ENCODE measurements at regions not wholly inside any gene's neighbourhood (a gene's known extent, or its start where the extent isn't known, plus 50 kb on each side); places are given as distances from the start of the nearest gene placed in this dataset.

GRCh38 chr20:60069656-60070055 is 111.4 kb downstream of the CDH26 start:
- no peak overlapping the region for H3K4ac ChIP-seq (ENCODE audit: low read length)
- no peak overlapping the region for H2AFZ ChIP-seq (ENCODE audit: low read length)
- H3K4me3 ChIP-seq (ENCODE audit: low read length in 2 of 2) = no peak overlapping the region
- no peak overlapping the region for H4K8ac ChIP-seq (ENCODE audit: low read depth, low read length)
- no peak overlapping the region for H3K23ac ChIP-seq (ENCODE audit: low read depth, low read length, poor library complexity)
- no peaks in the 10 kb centered on the region for H3K36me3 ChIP-seq (replicated peaks in 1 of 2; ENCODE audit: control insufficient read depth in 2 of 2, insufficient read depth in 2 of 2, low read length in 2 of 2)
- no peak overlapping the region for H3K4me2 ChIP-seq (ENCODE audit: insufficient read depth, low read length, poor library complexity, severe bottlenecking)
- no peak overlapping the region for H3K14ac ChIP-seq (ENCODE audit: low read length)
- H2BK120ac ChIP-seq (ENCODE audit: low read depth, low read length) = no peak overlapping the region
- H2BK15ac ChIP-seq (ENCODE audit: low read length) = no peak overlapping the region
- H4K91ac ChIP-seq (ENCODE audit: low read depth, low read length, poor library complexity) = no peak overlapping the region
- no peak for DNase-seq (ENCODE audit: low spot score)
- no peak overlapping the region for H2BK5ac ChIP-seq (ENCODE audit: low read length)
- H3K27ac ChIP-seq (replicated peaks; ENCODE audit: low read length) = no peak overlapping the region
- H3K79me1 ChIP-seq (ENCODE audit: low read depth, low read length) = no peaks in the 10 kb centered on the region
- no CpG with 5 or more reads among the region's 8 CpGs for WGBS, 2 donors (ENCODE audit: extremely low coverage in 2 of 2, insufficient read length in 2 of 2, insufficient replicate concordance in 1 of 2)
- H3K9me3 ChIP-seq (replicated peaks in 1 of 2; ENCODE audit: control insufficient read depth in 2 of 2, insufficient read depth in 1 of 2, low read depth in 1 of 2, low read length in 2 of 2) = peaks cover 0 to 1% of the 10 kb centered on the region in 2 donors
- no peak overlapping the region for H2BK12ac ChIP-seq (ENCODE audit: low read length)
- H3K4me1 ChIP-seq (ENCODE audit: control insufficient read depth in 2 of 2, insufficient read depth in 1 of 2, low read depth in 1 of 2, low read length in 2 of 2) = no peaks in the 10 kb centered on the region
- H3K18ac ChIP-seq (ENCODE audit: low read length) = peak overlapping the region; percentile 12
- H3K9ac ChIP-seq (ENCODE audit: low read depth, low read length, poor library complexity) = no peak overlapping the region
- H2AK5ac ChIP-seq (ENCODE audit: low read depth, low read length) = no peak overlapping the region
- H3K27me3 ChIP-seq (ENCODE audit: control insufficient read depth in 3 of 3, insufficient read depth in 3 of 3, low read depth in 1 of 3, low read length in 3 of 3) = peaks cover 0 to 2% (median 0%) of the 10 kb centered on the region in 3 experiments

- Histone ChIP-seq H3K27ac (replicated peaks; ENCODE audit: low read length) (no peak overlapping the region), H3K9me3 (replicated peaks in 1 of 2; ENCODE audit: control insufficient read depth in 2 of 2, insufficient read depth in 1 of 2, low read depth in 1 of 2, low read length in 2 of 2) (peaks cover 0 to 1% of the 10 kb centered on the region in 2 donors), H3K23ac (ENCODE audit: low read depth, low read length, poor library complexity) (no peak overlapping the region), H2BK12ac (ENCODE audit: low read length) (no peak overlapping the region), H2BK120ac (ENCODE audit: low read depth, low read length) (no peak overlapping the region), H4K8ac (ENCODE audit: low read depth, low read length) (no peak overlapping the region), H2AK5ac (ENCODE audit: low read depth, low read length) (no peak overlapping the region), H3K27me3 (ENCODE audit: control insufficient read depth in 3 of 3, insufficient read depth in 3 of 3, low read depth in 1 of 3, low read length in 3 of 3) (peaks cover 0 to 2% (median 0%) of the 10 kb centered on the region in 3 experiments), H3K18ac (ENCODE audit: low read length) (no peak overlapping the region), H3K14ac (ENCODE audit: low read length) (no peak overlapping the region), H3K36me3 (replicated peaks in 1 of 2; ENCODE audit: control insufficient read depth in 2 of 2, insufficient read depth in 2 of 2, low read length in 2 of 2) (no peaks in the 10 kb centered on the region), H3K4me3 (ENCODE audit: low read length in 2 of 2) (no peak overlapping the region), H2BK15ac (ENCODE audit: low read length) (no peak overlapping the region), H3K9ac (ENCODE audit: low read depth, low read length, poor library complexity) (no peak overlapping the region), H3K4me2 (ENCODE audit: insufficient read depth, low read length, poor library complexity, severe bottlenecking) (no peak overlapping the region), H2AFZ (ENCODE audit: low read length) (no peak overlapping the region), H3K4ac (ENCODE audit: low read length) (no peak overlapping the region), H3K79me1 (ENCODE audit: low read depth, low read length) (no peaks in the 10 kb centered on the region), H3K4me1 (ENCODE audit: control insufficient read depth in 2 of 2, insufficient read depth in 1 of 2, low read depth in 1 of 2, low read length in 2 of 2) (no peaks in the 10 kb centered on the region), H2BK5ac (ENCODE audit: low read length) (no peak overlapping the region), H4K91ac (ENCODE audit: low read depth, low read length, poor library complexity) (no peak overlapping the region)
- WGBS, 2 donors (ENCODE audit: extremely low coverage in 2 of 2, insufficient read length in 2 of 2, insufficient replicate concordance in 1 of 2) = no CpG with 5 or more reads among the region's 4 CpGs
- no peak for DNase-seq (ENCODE audit: low spot score)
Measured at GRCh38 chr20:60070791-60071190, 112.6 kb downstream of the CDH26 start.

- H3K4me3 ChIP-seq (ENCODE audit: low read length in 2 of 2) = no peak overlapping the region
- H2BK12ac ChIP-seq (ENCODE audit: low read length) = no peak overlapping the region
- H3K79me1 ChIP-seq (ENCODE audit: low read depth, low read length) = no peaks in the 10 kb centered on the region
- H3K36me3 ChIP-seq (replicated peaks in 1 of 2; ENCODE audit: control insufficient read depth in 2 of 2, insufficient read depth in 2 of 2, low read length in 2 of 2) = no peaks in the 10 kb centered on the region
- H3K14ac ChIP-seq (ENCODE audit: low read length) = no peak overlapping the region
- H2BK5ac ChIP-seq (ENCODE audit: low read length) = no peak overlapping the region
- no peak overlapping the region for H2AK5ac ChIP-seq (ENCODE audit: low read depth, low read length)
- peaks cover 0 to 1% of the 10 kb centered on the region in 2 donors for H3K9me3 ChIP-seq (replicated peaks in 1 of 2; ENCODE audit: control insufficient read depth in 2 of 2, insufficient read depth in 1 of 2, low read depth in 1 of 2, low read length in 2 of 2)
- no peak overlapping the region for H2BK15ac ChIP-seq (ENCODE audit: low read length)
- H4K8ac ChIP-seq (ENCODE audit: low read depth, low read length) = no peak overlapping the region
- no peak overlapping the region for H2AFZ ChIP-seq (ENCODE audit: low read length)
- no peak overlapping the region for H3K4me2 ChIP-seq (ENCODE audit: insufficient read depth, low read length, poor library complexity, severe bottlenecking)
- H4K91ac ChIP-seq (ENCODE audit: low read depth, low read length, poor library complexity) = no peak overlapping the region
- WGBS, 2 donors (ENCODE audit: extremely low coverage in 2 of 2, insufficient read length in 2 of 2, insufficient replicate concordance in 1 of 2) = no CpG with 5 or more reads among the region's 2 CpGs
- H3K27ac ChIP-seq (replicated peaks; ENCODE audit: low read length) = no peak overlapping the region
- no peak overlapping the region for H3K4ac ChIP-seq (ENCODE audit: low read length)
- H3K4me1 ChIP-seq (ENCODE audit: control insufficient read depth in 2 of 2, insufficient read depth in 1 of 2, low read depth in 1 of 2, low read length in 2 of 2) = no peaks in the 10 kb centered on the region
- DNase-seq (ENCODE audit: low spot score) = no peak
- no peak overlapping the region for H3K18ac ChIP-seq (ENCODE audit: low read length)
- H2BK120ac ChIP-seq (ENCODE audit: low read depth, low read length) = no peak overlapping the region
- no peak overlapping the region for H3K9ac ChIP-seq (ENCODE audit: low read depth, low read length, poor library complexity)
- H3K27me3 ChIP-seq (ENCODE audit: control insufficient read depth in 3 of 3, insufficient read depth in 3 of 3, low read depth in 1 of 3, low read length in 3 of 3) = peaks cover 0 to 2% (median 0%) of the 10 kb centered on the region in 3 experiments
- H3K23ac ChIP-seq (ENCODE audit: low read depth, low read length, poor library complexity) = no peak overlapping the region
Measured at GRCh38 chr20:60071965-60072364, 113.7 kb downstream of the CDH26 start.

GRCh38 chr20:60073086-60073485 is 114.9 kb downstream of the CDH26 start:
- no peak overlapping the region for H3K9ac ChIP-seq (ENCODE audit: low read depth, low read length, poor library complexity)
- H2BK120ac ChIP-seq (ENCODE audit: low read depth, low read length) = no peak overlapping the region
- no peaks in the 10 kb centered on the region for H3K4me1 ChIP-seq (ENCODE audit: control insufficient read depth in 2 of 2, insufficient read depth in 1 of 2, low read depth in 1 of 2, low read length in 2 of 2)
- H3K79me1 ChIP-seq (ENCODE audit: low read depth, low read length) = no peaks in the 10 kb centered on the region
- H2BK12ac ChIP-seq (ENCODE audit: low read length) = no peak overlapping the region
- no peak overlapping the region for H2AK5ac ChIP-seq (ENCODE audit: low read depth, low read length)
- DNase-seq (ENCODE audit: low spot score) = no peak
- no peak overlapping the region for H2BK5ac ChIP-seq (ENCODE audit: low read length)
- no peak overlapping the region for H3K4me2 ChIP-seq (ENCODE audit: insufficient read depth, low read length, poor library complexity, severe bottlenecking)
- H3K9me3 ChIP-seq (replicated peaks in 1 of 2; ENCODE audit: control insufficient read depth in 2 of 2, insufficient read depth in 1 of 2, low read depth in 1 of 2, low read length in 2 of 2) = peaks cover 0 to 1% of the 10 kb centered on the region in 2 donors
- H2AFZ ChIP-seq (ENCODE audit: low read length) = no peak overlapping the region
- no peak overlapping the region for H4K8ac ChIP-seq (ENCODE audit: low read depth, low read length)
- peaks cover 0 to 2% (median 0%) of the 10 kb centered on the region in 3 experiments for H3K27me3 ChIP-seq (ENCODE audit: control insufficient read depth in 3 of 3, insufficient read depth in 3 of 3, low read depth in 1 of 3, low read length in 3 of 3)
- no peak overlapping the region for H3K27ac ChIP-seq (replicated peaks; ENCODE audit: low read length)
- 100% methylated on average over 1 of the region's 6 CpGs; no CpG with 5 or more reads in 1 of the 2 donors for WGBS, 2 donors (ENCODE audit: extremely low coverage in 2 of 2, insufficient read length in 2 of 2, insufficient replicate concordance in 1 of 2)
- H2BK15ac ChIP-seq (ENCODE audit: low read length) = no peak overlapping the region
- no peak overlapping the region for H3K4ac ChIP-seq (ENCODE audit: low read length)
- H3K4me3 ChIP-seq (ENCODE audit: low read length in 2 of 2) = no peak overlapping the region
- no peak overlapping the region for H4K91ac ChIP-seq (ENCODE audit: low read depth, low read length, poor library complexity)
- H3K36me3 ChIP-seq (replicated peaks in 1 of 2; ENCODE audit: control insufficient read depth in 2 of 2, insufficient read depth in 2 of 2, low read length in 2 of 2) = no peaks in the 10 kb centered on the region
- no peak overlapping the region for H3K18ac ChIP-seq (ENCODE audit: low read length)
- H3K23ac ChIP-seq (ENCODE audit: low read depth, low read length, poor library complexity) = no peak overlapping the region
- no peak overlapping the region for H3K14ac ChIP-seq (ENCODE audit: low read length)

Data from neuronal stem cell (in vitro differentiated cells).